ENCODE measurements at regions not wholly inside any gene's neighbourhood (a gene's known extent, or its start where the extent isn't known, plus 50 kb on each side); places are given as distances from the start of the nearest gene placed in this dataset.

DNA sequence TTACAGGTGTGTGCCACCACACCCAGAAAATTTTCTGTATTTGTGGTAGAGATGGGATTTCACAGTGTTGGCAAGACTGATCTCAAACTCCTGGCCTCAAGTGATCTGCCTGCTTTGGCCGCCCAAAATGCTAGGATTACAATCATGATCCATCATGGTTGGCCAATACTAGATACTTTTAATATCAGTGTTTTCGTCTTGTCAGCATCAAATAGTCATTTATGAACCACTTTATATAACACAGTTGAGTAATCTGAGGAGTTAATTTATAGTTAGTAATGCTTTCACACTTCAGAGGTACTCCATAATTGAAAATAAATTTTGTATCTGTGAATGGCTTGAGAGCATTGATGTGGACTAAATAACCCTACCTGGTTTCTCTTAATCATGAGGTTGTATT lies 178.6 kb downstream of the TRAM1L1 start:
- no peak overlapping the region for H3K4me3 ChIP-seq
- H3K27ac ChIP-seq: no peak overlapping the region
- H3K9me3 ChIP-seq: no peaks in the 10 kb centered on the region
- no peaks in the 10 kb centered on the region for H3K4me1 ChIP-seq
- WGBS, 2 donors: 36 to 60% methylated on average over 2 of the region's 2 CpGs
- ATAC-seq (no peak), DNase-seq (no peak)
- H3K27me3 ChIP-seq: no peaks in the 10 kb centered on the region
- TF ChIP-seq, protein P1, sequence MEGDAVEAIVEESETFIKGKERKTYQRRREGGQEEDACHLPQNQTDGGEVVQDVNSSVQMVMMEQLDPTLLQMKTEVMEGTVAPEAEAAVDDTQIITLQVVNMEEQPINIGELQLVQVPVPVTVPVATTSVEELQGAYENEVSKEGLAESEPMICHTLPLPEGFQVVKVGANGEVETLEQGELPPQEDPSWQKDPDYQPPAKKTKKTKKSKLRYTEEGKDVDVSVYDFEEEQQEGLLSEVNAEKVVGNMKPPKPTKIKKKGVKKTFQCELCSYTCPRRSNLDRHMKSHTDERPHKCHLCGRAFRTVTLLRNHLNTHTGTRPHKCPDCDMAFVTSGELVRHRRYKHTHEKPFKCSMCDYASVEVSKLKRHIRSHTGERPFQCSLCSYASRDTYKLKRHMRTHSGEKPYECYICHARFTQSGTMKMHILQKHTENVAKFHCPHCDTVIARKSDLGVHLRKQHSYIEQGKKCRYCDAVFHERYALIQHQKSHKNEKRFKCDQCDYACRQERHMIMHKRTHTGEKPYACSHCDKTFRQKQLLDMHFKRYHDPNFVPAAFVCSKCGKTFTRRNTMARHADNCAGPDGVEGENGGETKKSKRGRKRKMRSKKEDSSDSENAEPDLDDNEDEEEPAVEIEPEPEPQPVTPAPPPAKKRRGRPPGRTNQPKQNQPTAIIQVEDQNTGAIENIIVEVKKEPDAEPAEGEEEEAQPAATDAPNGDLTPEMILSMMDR (IDR thresholded peaks at IDR 0.05): no peak
- TF ChIP-seq POLR2A (IDR thresholded peaks at IDR 0.05): no peak
- H3K36me3 ChIP-seq (replicated peaks in 1 of 2; ENCODE audit: insufficient read depth in 1 of 2, low read depth in 2 of 2): no peaks in the 10 kb centered on the region
- intact Hi-C loops (cut with DNase I): no loop called here

DNA sequence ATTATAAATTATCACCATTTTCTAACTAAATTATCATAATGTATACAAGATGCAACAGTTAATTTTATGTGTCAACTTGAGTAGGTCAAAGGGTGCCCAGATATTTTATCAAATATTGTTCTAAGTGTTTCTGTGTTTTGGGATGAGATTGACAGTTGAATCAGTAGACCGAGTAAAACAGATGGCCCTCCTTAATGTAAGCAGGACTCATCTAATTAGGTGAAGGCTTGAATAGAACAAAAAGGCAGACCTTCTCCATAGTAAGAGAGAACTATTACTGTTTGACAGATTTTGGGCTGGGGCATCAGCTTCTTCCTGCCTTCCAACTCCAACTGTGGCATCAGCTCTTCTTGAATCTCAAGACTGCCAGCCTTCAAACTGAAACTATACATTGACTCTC lies 185.8 kb downstream of the TRAM1L1 start:
- ATAC-seq (no peak), DNase-seq (no peak)
- Histone ChIP-seq H3K36me3 (replicated peaks in 1 of 2; ENCODE audit: insufficient read depth in 1 of 2, low read depth in 2 of 2) (no peaks in the 10 kb centered on the region), H3K4me3 (no peak overlapping the region), H3K9me3 (no peaks in the 10 kb centered on the region), H3K27ac (no peak overlapping the region), H3K4me1 (no peaks in the 10 kb centered on the region), H3K27me3 (no peaks in the 10 kb centered on the region)
- intact Hi-C loops (cut with DNase I): no loop called here
- TF ChIP-seq POLR2A (IDR thresholded peaks at IDR 0.05): no peak
- TF ChIP-seq, protein P1 (IDR thresholded peaks at IDR 0.05): no peak
- 71 to 78% methylated on average over 1 of the region's 1 CpG for WGBS, 2 donors

DNA sequence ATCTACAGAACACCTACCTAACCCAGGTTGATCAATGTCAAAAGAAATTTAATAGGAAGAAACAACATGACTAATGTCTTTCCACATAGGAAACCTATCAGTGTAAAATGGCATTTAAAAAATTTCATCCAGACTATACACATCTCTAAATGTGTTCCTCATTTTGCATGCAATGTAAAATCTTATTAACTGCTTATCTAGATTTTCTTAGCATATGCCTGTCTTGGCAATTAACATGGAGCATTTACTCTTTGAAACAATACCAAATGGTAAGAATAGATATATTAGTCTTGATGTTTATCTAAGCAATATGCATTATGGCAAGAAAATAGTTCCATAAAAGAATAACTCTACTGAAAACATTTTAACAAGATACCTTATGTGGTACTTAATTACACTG lies 199.8 kb downstream of the TRAM1L1 start:
- no peak for TF ChIP-seq POLR2A (IDR thresholded peaks at IDR 0.05)
- TF ChIP-seq, protein P1 (IDR thresholded peaks at IDR 0.05): no peak
- no peaks in the 10 kb centered on the region for H3K4me1 ChIP-seq
- intact Hi-C loops (cut with DNase I): no loop called here
- DNase-seq (no peak), ATAC-seq (no peak)
- no peak overlapping the region for H3K27ac ChIP-seq
- H3K36me3 ChIP-seq (replicated peaks in 1 of 2; ENCODE audit: insufficient read depth in 1 of 2, low read depth in 2 of 2): no peaks in the 10 kb centered on the region
- H3K4me3 ChIP-seq: no peak overlapping the region
- no peaks in the 10 kb centered on the region for H3K9me3 ChIP-seq
- H3K27me3 ChIP-seq: no peaks in the 10 kb centered on the region

DNA sequence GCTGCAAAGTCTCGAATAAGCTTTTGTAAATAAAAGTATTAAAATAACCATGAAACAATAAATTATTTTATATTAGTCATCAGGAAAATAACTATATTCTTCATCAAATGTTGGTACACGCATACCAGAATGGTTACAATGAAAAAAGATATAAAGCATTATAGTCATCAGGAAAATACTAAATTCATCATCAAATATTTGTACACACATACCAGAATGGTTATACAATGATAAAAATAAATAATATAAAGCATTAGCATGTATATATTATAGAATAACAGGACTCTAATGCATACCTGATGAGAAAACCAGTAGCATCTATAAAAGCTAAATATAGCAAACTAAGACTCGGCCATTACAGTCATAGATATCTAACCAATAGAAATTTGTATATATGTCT lies 202.9 kb downstream of the TRAM1L1 start:
- DNase-seq (no peak), ATAC-seq (no peak)
- no peaks in the 10 kb centered on the region for H3K36me3 ChIP-seq (replicated peaks in 1 of 2; ENCODE audit: insufficient read depth in 1 of 2, low read depth in 2 of 2)
- no peak overlapping the region for H3K27ac ChIP-seq
- H3K9me3 ChIP-seq: no peaks in the 10 kb centered on the region
- no peak for TF ChIP-seq POLR2A (IDR thresholded peaks at IDR 0.05)
- TF ChIP-seq, protein P1 (IDR thresholded peaks at IDR 0.05): no peak
- H3K4me3 ChIP-seq: no peak overlapping the region
- 66 to 75% methylated on average over 3 of the region's 3 CpGs for WGBS, 2 donors
- H3K4me1 ChIP-seq: no peaks in the 10 kb centered on the region
- intact Hi-C loops (cut with DNase I): no loop called here
- no peaks in the 10 kb centered on the region for H3K27me3 ChIP-seq

DNA sequence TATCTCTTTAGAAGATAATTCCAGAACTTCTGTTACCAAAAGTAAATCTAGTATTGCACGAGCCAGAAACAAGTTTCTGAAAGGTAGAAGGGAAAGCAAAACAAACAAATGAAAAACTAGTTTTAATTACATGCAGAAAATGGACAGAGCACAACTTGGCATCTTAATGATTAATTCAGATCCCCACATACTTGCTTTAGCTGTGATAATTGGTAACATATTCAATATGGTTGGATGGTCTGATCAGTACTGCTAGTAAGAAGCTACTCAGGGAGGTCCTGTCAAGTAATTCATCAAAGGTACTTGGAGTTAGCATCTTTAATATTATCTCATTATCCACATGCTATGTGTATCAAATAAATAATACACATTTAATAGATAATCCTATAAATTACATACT lies 204.3 kb downstream of the TRAM1L1 start:
- DNase-seq (no peak), ATAC-seq (no peak)
- 4 to 10% methylated on average over 1 of the region's 1 CpG for WGBS, 2 donors
- TF ChIP-seq, protein P1 (IDR thresholded peaks at IDR 0.05): no peak
- no peak for TF ChIP-seq POLR2A (IDR thresholded peaks at IDR 0.05)
- no peaks in the 10 kb centered on the region for H3K4me1 ChIP-seq
- H3K4me3 ChIP-seq: no peak overlapping the region
- no peaks in the 10 kb centered on the region for H3K9me3 ChIP-seq
- H3K36me3 ChIP-seq (replicated peaks in 1 of 2; ENCODE audit: insufficient read depth in 1 of 2, low read depth in 2 of 2): no peaks in the 10 kb centered on the region
- H3K27ac ChIP-seq: no peak overlapping the region
- intact Hi-C loops (cut with DNase I): no loop called here
- H3K27me3 ChIP-seq: no peaks in the 10 kb centered on the region
